ENCODE measurements at regions not wholly inside any gene's neighbourhood (a gene's known extent, or its start where the extent isn't known, plus 50 kb on each side); places are given as distances from the start of the nearest gene placed in this dataset.

DNA sequence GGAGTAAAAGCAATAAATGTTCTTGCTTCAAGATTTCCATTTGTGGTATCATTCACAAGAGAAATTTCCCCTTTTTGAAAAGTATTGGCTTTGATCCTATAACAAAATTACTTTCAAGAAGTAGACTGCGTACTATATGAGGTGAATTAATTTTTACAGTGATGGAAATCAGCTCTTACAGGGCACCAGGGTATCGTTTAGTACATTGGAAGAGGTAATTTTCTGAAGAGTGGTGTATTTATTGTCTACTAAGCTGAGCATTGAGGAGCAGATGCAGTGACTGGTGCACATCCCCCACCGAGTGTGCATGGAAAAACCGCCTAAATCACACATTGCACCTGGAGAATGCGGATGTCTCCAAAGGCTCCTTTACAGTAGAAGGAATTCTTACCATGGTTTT lies 209.5 kb downstream of the SAMD5 start:
- DNase-seq = no peak

DNA sequence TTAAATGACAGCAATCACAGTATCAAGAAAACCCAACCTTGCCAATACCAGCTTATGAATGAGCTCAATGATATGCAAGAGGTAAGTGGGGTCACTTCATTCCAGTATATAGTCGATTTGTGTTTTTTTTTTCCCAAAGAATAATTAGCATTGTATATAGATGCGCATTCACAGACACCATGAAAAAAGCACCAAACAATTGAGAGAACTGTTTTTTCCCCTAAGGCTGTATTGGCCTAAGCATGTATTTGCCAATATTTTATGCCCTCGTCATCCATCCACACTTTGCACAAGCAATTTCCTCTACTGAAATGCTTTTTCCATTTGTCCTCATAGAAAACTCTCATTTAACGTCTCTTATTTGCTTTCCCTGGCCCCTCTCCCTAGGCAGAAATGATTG lies 213.7 kb downstream of the SAMD5 start:
- DNase-seq = no peak

DNA sequence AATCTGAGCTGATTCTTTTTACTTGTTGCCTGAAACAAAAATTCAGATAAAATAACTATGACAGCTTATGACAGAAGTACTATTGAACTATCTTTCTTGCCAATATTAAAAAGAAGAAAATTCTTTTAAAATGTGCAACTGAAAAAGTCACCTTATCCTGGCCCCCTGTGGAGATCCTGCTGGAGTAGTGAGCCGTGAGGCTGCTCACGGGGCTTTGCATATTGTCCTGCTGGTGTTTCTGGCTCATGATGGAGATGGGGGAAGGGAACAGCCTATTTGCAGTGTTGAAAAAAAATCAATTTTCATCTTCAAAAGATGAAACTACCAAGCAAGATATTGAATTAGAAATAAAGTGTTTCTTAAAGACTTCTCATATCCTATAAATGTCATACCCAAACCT lies 216.0 kb downstream of the SAMD5 start:
- no peak for DNase-seq

DNA sequence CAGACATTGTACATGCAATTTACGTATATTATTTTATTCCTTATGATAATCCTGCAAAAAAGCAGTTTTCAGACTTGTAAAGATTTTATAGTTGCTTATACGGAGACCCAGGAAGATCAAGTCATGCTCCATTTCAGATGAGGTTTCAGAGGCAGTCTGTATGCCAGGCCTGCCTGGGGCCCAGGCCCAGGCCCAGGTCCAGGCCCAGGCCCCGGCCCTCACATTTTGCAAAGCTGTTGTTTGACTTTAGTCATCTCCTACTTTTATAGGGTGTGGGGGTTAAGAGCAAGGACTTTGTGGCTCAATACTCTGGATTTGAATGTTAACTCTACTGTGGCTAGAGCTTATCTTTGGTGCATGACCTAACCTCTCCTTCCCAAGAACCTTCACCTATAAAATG lies 217.9 kb downstream of the SAMD5 start:
- DNase-seq = no peak

DNA sequence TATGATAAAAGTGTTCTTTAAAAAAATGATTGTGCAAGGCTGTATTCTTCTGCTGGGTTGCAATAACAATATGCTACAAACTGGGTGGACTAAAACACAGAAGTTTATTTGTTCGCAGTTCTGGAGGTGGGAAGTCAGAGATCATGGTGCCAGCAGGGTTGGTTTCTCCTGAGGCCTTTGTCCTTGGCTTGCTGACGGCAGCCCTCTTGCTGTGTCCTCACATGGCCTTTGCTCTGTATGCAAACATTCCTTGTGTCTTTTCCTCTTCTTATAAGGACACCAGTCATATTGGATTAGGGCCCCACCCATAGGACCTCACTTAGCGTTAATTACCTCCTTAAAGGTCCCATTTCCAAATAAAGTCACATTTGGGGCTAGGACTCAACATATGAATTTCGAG lies 220.4 kb downstream of the SAMD5 start:
- DNase-seq = no peak

DNA sequence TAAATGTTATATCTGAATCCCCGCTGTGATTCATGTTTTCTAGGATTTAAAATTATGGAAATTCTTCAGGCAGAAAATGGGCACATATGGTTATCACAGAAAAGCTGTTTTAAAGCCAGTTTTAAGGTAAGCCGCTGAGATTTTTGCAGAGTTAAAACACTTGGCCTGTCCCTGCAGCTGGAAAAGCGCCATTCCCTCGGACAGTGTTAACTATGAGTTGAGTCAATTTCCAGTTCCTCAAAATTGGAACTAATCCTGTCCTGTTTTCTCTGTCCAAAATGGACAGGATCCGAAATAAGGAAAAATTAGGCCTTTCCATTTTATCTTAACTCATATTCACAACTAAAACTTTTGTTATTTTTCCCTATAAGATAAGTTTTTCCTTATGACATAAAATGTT lies 225.2 kb downstream of the SAMD5 start:
- no peak for DNase-seq

DNA sequence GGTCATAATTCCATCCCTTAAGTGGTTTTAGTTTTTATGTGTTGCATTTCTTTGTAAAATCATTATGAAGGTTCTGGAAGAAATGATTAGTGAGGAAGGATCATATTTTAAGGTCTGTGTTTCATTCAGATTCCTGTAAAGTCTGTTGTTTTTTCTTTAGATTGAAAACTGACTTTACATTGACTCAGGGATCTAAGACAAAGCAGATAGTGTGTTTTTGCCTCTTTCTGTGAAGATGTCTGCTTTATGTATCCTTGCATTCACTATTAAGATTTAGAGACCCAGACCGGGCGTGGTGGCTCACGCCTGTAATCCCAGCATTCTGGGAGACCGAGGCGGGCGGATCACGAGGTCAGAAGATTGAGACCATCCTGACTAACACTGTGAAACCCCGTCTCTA lies 225.7 kb downstream of the SAMD5 start:
- no peak for DNase-seq

DNA sequence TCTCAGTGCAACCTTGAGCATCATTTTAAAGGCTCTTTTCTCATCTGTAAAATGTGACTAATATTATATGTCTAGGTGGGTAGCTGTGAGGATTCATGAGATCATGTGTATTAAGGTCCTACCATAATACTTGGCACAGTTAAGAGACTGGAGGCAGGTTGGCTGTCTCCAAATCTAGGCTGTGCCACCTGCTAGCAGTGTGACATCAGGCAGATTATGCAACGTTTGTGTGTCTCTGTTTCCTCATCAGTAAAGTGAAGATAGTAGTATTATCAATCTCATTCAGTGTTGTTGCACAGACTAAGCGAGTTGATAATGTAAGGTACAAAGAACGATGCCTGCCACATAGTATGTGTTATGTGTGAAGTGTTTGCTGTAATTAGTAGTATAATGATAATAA lies 227.4 kb downstream of the SAMD5 start:
- no peak for DNase-seq

DNA sequence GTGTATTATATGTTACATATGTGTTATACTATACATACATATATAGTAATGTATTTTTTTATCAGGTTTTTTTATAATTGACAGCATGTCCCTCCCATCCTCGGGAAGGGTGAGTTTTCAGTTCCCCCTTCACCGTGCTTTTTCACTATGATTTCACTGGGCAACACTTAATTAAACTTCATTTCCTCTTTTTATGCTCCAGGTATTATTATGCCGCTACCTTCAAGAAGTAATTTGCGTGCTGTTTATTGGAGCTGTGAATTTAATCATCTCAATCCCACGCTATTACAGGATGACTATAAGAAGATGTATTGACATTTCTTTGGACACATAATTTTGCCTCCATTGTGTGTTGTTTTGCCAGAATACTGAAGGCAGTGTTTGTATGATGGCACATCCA lies 228.6 kb downstream of the SAMD5 start:
- DNase-seq = no peak

DNA sequence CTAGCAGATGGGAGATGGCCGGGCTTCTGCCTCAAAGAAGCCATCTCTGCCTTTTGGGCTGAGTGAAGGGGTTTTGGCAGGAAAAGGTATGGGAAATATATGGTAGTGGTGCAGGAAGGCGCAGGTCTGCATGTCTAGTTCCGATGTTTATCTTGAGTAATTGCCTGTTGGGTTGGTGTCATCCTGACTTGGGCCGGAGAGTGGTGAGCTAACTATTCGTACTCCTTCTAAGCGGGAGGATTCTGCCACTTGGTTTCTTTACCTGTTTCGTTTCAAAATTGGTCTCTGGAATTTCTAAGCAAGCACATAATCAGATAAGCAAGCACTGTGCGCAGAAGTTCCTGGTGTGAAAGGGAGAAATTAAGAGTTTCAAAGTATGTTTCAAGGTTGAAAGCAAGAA lies 229.6 kb downstream of the SAMD5 start:
- no peak for DNase-seq

DNA sequence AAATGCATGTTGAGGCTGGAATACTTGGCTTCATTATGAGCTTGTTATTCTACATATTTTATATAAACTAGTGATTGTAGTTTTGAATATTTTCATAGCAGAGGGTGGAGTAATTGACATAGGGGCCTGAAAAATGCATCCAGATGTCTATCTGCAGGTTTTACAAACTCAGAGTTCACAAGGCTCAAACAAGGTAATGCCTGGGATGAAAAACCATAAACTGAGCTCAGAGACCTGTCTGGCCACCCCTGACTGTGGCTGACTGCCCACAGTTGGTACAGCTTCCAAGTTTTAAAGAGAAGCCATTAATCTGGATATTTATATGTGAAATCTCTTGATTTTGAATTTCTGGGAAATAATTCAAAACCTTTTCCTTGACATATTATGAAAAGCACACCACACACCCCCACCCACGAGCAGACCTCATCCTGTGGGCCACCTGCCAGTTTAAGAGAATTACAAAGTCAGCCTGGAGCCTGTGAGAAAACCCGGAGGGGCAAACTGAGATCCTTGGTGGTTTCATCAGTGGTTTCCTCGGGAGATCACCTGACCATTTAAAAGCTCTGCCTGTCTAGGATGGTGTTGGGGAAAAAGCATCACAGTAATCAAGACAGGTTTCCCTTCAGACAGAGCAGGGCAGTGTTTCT lies 230.1 kb downstream of the SAMD5 start:
- no peak for DNase-seq

DNA sequence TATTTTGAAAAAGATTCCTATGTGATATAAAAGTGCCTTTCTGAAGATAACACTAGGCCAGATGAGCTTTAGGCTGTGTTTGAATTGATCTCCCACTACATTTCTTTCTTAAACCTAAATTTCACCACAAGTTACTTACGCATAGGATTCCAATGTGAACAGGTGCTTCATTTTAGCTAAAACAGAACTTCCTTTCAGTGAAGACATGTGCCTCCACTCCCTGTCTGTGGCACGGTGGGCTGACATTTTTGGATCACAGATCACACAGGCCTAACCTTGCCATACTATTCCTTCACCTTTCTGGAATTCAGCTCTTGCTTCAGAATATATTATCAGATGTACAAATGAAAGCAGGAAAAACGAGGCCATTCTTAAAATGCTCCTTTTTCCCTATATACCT lies 231.8 kb downstream of the SAMD5 start:
- DNase-seq = no peak

DNA sequence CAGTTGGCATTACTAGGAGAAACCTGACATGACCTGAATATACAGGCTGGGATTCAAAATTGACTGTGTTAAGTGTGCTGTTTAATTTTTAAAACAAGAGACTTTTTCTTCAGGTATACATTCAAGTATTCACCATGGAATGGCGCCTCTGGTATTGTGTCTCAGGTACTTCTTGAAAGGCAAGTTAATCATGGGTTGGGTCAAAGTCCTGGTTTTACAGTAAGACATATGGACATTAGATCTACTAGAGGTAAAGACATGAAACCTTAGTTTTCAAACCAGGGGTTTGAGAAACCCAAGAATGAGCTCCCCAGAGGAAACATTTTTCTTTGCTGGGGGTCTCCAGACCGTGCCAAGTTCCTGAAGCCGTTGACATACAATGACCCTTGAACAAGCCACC lies 232.4 kb downstream of the SAMD5 start:
- no peak for DNase-seq

DNA sequence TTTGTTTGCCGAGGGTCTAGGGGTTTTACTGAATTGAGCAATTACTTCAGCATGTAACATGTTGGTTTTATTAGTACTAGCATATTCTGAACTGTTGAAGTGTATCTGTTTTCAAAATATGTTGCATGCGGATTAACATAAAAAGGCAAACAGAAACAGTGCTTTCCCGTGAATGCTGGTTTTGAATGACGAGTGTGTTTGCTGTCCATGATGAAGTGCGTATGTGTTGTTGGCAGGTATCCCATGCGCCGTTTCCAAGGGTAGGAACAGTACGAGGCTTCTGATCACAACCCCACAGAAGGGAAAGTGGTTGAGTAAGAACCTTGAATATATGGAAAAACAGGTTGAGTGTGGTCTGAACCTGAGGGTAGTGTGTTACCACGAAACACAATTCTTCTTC lies 232.9 kb downstream of the SAMD5 start:
- peak; percentile 8 for DNase-seq

DNA sequence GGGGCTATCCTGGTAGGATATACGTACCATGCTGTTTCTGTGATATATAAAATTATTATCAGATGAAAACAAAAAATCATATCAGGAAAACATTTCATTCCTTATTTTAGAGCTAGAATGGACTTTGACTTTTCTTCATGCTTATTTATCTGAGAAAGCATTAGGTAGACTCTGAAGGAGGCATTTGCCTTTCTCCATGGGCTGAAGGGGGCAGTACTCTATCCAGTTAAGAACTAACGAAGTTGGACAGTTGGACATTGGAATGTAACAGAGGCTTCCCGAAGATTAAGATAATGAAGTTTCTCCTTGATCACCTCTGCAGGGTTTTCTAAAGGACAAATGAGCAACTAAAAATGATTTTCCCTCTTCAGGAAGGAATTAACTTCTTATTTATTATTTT lies 233.9 kb downstream of the SAMD5 start:
- DNase-seq = no peak

DNA sequence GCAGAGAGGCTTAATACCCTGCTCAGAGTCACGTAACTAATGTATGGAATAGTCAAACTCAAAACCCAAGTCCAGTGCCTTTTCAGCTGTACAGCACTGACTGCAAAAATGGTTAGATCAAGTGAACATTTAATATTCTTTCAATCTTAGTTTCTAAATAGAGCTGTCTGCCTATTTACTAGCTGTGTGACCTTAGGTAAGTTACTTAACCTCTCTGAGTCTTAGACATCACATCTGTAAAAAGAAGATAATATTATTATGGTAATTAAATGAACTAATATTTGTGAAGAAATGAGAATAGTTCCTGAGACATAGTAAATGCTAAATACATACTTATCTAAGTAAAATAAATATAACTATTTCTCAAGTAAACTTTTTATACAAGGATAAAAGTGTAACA lies 235.5 kb downstream of the SAMD5 start:
- no peak for DNase-seq

DNA sequence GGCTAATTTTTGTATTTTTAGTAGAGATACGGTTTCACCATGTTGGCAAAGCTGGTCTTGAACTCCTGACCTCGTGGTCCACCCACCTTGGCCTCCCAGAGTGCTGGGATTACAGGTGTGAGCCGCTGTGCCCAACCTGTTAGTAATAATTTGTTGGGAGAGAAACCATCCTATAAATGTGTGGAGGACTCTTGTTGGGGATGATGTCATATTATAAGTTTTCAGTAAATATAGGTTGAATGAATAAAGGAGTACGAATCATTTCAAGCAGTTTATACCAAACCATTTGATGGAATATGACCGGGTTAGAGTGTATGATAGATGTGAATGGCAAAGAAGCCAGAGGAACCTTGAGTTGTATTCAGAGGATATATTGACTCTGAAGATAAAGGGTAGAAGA lies 240.8 kb downstream of the SAMD5 start:
- DNase-seq = no peak

DNA sequence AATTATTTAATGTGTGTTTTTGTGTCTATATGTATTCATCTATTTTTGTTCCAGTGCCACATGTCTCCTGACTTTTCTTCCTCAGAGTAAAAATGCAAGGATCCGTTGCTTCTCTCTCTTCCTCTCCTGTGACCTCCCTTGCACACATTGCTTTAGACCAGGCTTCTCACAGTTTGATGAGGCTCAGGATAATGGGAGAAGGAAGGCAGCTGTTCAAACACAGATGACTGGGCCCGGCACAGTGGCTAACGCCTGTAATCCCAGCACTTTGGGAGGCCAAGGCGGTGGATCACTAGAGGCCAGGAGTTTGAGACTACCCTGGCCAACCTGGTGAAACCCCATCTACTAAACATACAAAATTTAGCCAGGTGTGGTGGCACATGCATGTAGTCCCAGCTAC lies 241.9 kb downstream of the SAMD5 start:
- no peak for DNase-seq

DNA sequence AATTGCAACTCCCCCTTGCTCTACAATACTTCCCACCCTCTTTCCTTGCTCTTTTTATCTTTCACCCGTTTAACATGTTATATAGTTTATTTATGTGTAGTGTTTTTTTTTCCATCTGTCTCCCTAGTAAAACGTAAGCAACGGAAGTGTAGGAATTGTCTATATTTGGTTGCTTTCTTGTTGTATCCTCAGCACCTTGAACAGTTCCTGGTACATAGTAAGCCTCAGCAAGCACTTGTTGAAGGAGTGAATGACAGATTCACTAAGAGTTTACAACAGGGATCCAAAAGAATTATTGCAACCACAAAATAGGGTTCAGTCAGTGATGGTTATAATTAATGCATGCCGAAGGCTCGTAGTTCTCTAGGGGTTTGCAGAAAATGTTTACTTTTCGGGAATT lies 242.7 kb downstream of the SAMD5 start:
- no peak for DNase-seq

DNA sequence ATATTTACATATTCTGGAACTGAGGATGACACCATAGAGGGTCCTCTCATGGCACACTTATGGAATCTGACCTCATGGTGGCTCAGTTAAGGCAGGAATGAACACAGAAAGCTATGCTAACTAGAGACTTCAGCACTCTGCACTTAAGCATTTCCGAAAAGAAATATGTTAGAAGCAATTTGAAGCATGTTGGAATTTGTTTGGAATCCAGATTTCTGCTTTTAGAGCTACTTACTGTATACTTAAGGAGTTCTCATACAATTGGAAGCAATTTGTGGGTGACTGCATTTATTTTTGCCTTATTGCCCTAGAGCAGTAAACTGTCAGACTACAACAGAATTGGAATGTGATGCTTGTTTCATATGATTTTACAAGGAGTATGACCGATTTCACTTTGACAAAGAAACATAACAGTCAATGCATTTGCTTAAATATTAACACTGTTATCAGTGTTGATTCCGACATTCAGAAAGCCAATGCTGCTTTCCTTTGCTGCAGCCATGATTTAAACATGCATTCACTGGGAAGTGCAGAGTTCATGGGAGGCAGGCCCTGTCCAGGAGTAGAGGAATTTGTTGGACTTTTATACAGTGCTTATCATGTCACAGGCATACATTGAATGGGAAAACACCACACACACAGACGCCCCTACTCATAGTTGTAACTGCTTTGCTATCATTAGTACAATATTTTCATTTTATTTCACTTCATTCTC lies 244.4 kb downstream of the SAMD5 start:
- no peak for DNase-seq

DNA sequence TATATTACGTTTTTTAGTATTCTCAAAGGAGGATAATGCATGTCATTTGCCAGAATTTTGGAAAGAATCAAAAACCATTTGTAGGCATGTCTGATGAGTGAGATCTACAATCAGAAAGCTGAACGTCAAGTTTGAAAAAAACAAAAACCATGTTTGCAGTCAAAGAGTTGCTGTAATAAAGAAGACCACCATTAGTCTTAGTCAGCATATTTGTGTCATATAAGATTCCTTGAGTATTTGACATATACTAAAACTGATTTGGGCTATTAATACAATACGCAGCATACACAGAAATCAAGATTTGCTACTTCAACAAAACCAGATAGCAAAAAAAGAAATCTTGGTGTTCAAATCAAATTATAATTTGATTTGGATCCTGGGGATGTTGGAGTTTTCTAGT lies 247.5 kb downstream of the SAMD5 start:
- no peak for DNase-seq

DNA sequence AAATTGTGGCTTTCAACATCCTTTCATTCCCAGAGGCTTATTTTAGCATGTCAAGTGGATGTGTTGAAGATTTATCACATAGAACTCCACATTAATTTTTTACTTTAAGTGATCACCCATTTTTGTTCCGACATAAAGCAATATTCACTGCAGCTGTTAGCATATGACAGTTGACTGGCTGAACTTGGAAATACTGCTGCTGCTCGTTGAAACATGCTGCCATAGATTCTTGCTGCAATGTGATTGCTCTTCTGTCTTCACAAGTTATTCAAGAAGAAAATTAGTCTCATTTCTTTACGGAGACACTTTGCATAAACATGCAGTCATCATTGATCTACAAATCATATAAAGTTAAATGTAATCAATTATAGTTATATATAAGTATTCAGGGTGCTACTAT lies 248.4 kb downstream of the SAMD5 start:
- no peak for DNase-seq

DNA sequence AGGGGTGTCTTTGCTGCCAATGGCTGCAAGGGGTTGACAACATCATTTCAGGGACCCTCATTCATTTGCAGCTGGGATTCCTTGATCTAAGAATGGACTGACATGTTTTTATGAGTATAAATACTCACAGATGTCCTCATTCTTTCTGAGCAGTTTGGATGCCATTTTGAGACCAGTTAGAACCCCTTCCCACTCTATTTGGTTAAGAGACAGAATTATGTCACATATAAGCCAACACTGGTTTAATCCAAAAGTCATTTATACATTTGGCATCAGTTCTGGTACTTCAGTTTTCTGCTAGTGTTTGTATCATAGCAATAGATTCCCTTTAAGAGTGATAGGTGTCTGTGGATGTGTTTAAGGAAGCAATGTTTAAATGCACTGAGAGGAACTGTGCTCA lies 248.8 kb downstream of the SAMD5 start:
- DNase-seq = no peak

DNA sequence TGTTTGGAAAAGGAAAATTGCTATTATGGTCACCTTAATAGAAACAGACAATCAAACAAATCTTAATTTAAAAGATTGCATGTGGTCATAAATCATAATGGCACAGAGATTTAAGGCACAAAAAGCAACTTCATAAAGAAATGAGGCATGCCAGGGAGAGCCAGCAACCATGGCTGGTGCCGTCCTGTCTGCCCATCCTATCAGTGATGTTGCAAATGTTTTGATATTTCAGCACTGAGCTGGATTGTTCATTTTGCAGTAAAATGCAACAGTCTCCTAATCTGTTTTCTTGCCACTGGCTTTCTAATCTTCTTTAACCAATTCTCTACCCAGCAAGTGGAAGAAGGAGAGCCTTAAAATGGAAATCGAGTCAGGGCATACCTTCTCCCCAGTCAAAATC lies 249.8 kb downstream of the SAMD5 start:
- no peak for DNase-seq

DNA sequence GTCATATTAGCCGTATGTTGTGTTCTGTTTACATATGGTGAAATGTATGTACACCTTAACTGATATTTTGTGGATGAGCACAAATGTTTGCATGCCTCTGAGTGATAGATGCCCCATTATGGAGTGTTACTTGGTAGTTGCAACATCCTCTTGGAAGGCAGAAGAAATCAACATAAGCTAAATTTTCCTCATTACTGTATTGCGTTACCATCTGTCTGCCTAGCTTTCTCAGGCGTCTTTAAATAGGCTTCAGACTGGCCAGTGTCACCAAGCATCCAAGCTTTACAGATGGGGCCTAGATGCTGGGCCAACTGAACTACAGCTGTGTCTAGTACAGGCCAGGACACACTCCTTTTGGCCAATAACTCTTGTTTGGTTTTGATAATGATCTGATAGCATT lies 250.6 kb downstream of the SAMD5 start:
- DNase-seq = no peak
